ENCODE measurements at regions not wholly inside any gene's neighbourhood (a gene's known extent, or its start where the extent isn't known, plus 50 kb on each side); places are given as distances from the start of the nearest gene placed in this dataset.

DNA sequence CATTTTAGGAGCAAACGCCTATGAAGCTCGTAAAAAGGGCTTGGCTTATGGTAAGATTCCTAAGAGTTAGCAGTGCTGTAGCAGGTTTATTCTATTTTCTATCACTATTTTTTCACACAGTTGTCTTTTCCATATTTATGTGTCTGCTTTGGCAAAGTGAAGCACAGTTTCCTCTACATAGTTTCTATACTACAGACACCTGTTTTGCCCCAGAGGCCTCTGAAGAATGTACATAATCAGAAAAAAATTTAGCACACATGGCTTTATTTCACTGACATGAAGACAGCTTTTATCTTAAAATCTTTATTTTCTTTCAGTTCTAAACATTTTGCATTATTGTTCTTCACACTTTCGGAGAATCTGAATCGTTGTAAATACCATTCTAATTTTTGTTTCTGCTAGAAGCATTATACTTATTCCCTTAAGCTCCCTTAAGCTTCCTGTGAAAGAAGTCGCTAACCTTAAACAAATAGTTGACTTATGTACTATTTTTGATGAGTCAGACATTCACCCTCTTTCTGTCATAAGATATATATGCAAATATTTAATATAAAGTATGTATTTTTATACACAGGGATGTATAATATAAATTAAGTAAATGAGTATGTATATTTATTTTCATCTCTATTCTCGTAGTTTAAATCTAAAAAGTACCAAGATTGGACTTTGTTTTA, 816.0 kb downstream of the OLFM4 start:
- 56% methylated on average over 6 of the region's 6 CpGs for WGBS (ENCODE audit: low lambda C conversion rate, missing lambda C conversion rate)
- Histone ChIP-seq H3K27me3 (no peaks in the 10 kb centered on the region), H3K79me2 (no peaks in the 10 kb centered on the region), H3K4me3 (no peak overlapping the region), H3K4me1 (ENCODE audit: insufficient read depth) (peaks cover 4% of the 10 kb centered on the region), H3K9me3 (ENCODE audit: low read depth) (no peaks in the 10 kb centered on the region), H3K36me3 (replicated peaks; ENCODE audit: insufficient read depth, low read depth) (no peaks in the 10 kb centered on the region), H3K4me2 (no peak overlapping the region), H3K27ac (no peak overlapping the region), H3K9me2 (replicated peaks; ENCODE audit: insufficient read depth) (no peaks in the 10 kb centered on the region), H4K20me1 (ENCODE audit: insufficient read depth, poor library complexity, severe bottlenecking) (no peaks in the 10 kb centered on the region), H2AFZ (no peak overlapping the region)
- TF ChIP-seq EZH2 (IDR thresholded peaks at IDR 0.05; ENCODE audit: borderline replicate concordance): no peak
- TF ChIP-seq, protein P1, sequence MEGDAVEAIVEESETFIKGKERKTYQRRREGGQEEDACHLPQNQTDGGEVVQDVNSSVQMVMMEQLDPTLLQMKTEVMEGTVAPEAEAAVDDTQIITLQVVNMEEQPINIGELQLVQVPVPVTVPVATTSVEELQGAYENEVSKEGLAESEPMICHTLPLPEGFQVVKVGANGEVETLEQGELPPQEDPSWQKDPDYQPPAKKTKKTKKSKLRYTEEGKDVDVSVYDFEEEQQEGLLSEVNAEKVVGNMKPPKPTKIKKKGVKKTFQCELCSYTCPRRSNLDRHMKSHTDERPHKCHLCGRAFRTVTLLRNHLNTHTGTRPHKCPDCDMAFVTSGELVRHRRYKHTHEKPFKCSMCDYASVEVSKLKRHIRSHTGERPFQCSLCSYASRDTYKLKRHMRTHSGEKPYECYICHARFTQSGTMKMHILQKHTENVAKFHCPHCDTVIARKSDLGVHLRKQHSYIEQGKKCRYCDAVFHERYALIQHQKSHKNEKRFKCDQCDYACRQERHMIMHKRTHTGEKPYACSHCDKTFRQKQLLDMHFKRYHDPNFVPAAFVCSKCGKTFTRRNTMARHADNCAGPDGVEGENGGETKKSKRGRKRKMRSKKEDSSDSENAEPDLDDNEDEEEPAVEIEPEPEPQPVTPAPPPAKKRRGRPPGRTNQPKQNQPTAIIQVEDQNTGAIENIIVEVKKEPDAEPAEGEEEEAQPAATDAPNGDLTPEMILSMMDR (IDR thresholded peaks at IDR 0.05; ENCODE audit: poor library complexity): no peak
- TF ChIP-seq EZH2phosphoT487 (IDR thresholded peaks at IDR 0.05; ENCODE audit: low read depth, severe bottlenecking, unreplicated experiment): no peak
- no peak for DNase-seq (ENCODE audit: low spot score)

DNA sequence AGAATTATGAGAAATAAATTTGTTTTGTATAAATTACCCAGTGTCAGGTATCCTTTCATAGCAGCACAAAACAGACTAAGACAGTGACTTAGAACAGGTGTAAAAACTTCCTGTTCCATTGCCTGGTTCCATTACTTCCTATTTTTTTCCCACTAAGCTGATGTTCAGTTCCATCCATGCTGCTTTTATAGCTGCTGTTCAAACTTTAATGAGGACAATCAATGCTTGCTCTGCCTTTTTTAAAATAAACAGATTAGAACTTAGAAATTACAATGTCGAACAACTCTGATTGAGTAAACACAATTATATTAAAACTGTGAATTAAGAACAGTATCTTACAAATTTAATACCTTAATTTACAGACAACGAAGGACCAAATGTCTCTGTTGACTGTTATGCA, 818.9 kb downstream of the OLFM4 start:
- Histone ChIP-seq H3K4me1 (ENCODE audit: insufficient read depth) (peaks cover 4% of the 10 kb centered on the region), H3K27me3 (no peaks in the 10 kb centered on the region), H3K9me2 (replicated peaks; ENCODE audit: insufficient read depth) (no peaks in the 10 kb centered on the region), H3K79me2 (no peaks in the 10 kb centered on the region), H3K36me3 (replicated peaks; ENCODE audit: insufficient read depth, low read depth) (no peaks in the 10 kb centered on the region), H3K9me3 (ENCODE audit: low read depth) (no peaks in the 10 kb centered on the region), H3K27ac (no peak overlapping the region), H2AFZ (no peak overlapping the region), H3K4me3 (no peak overlapping the region), H3K4me2 (no peak overlapping the region), H4K20me1 (ENCODE audit: insufficient read depth, poor library complexity, severe bottlenecking) (no peaks in the 10 kb centered on the region)
- 66% methylated on average over 2 of the region's 2 CpGs for WGBS (ENCODE audit: low lambda C conversion rate, missing lambda C conversion rate)
- no peak for TF ChIP-seq EZH2 (IDR thresholded peaks at IDR 0.05; ENCODE audit: borderline replicate concordance)
- TF ChIP-seq, protein P1 (IDR thresholded peaks at IDR 0.05; ENCODE audit: poor library complexity): no peak
- no peak for TF ChIP-seq EZH2phosphoT487 (IDR thresholded peaks at IDR 0.05; ENCODE audit: low read depth, severe bottlenecking, unreplicated experiment)
- no peak for DNase-seq (ENCODE audit: low spot score)

DNA sequence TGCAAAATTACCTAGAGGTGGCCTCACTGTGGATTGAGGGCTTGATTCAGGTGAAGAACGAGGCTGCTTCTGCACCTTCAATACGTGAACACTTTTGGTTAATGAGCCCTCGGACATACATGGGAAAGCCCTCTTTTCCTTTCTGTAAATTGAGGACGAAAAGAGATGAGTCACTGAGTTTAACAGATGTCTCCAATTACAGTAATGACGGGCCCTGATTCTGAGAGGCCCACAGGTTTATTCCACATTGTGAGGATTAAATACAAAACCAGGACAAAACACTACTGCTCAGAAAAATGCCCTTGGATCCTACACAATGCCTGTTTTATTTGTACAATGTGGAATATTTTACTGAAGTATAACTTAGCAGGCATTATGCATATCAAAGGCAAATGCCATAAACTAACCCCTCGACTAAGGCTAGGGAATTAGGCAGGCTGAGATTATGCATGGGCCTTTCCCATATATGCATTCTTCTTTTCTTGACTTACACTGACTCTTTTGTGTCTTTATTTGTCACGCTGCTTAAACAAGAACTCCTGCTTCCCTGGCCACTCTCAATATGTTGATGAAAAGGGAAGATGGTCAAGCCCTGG, 819.9 kb downstream of the OLFM4 start:
- H2AFZ ChIP-seq: no peak overlapping the region
- whole genome bisulfite sequencing (ENCODE audit: low lambda C conversion rate, missing lambda C conversion rate): 46% methylated on average over 7 of the region's 7 CpGs

More for the DNA sequence above, 819.9 kb downstream of the OLFM4 start:
- H3K4me1 ChIP-seq (ENCODE audit: insufficient read depth): peaks cover 4% of the 10 kb centered on the region
- H3K4me2 ChIP-seq: no peak overlapping the region
- no peaks in the 10 kb centered on the region for H4K20me1 ChIP-seq (ENCODE audit: insufficient read depth, poor library complexity, severe bottlenecking)
- H3K36me3 ChIP-seq (replicated peaks; ENCODE audit: insufficient read depth, low read depth): no peaks in the 10 kb centered on the region
- H3K27ac ChIP-seq: no peak overlapping the region
- H3K9me2 ChIP-seq (replicated peaks; ENCODE audit: insufficient read depth): no peaks in the 10 kb centered on the region
- H3K27me3 ChIP-seq: no peaks in the 10 kb centered on the region
- no peaks in the 10 kb centered on the region for H3K9me3 ChIP-seq (ENCODE audit: low read depth)
- DNase-seq (ENCODE audit: low spot score): no peak
- no peak for TF ChIP-seq EZH2 (IDR thresholded peaks at IDR 0.05; ENCODE audit: borderline replicate concordance)
- TF ChIP-seq, protein P1 (IDR thresholded peaks at IDR 0.05; ENCODE audit: poor library complexity): no peak
- no peak for TF ChIP-seq EZH2phosphoT487 (IDR thresholded peaks at IDR 0.05; ENCODE audit: low read depth, severe bottlenecking, unreplicated experiment)
- H3K79me2 ChIP-seq: no peaks in the 10 kb centered on the region
- no peak overlapping the region for H3K4me3 ChIP-seq
